Osteoblast (primary cell): ENCODE measurements at regions not wholly inside any gene's neighbourhood (a gene's known extent, or its start where the extent isn't known, plus 50 kb on each side); places are given as distances from the start of the nearest gene placed in this dataset.

Experiments
- DNase-seq: peaks from one replicate; pipeline ENCODE4 v3.0.0; 2011; ENCODE audit warnings: low spot score, mixed read lengths; ENCODE audit not compliant: insufficient read length; ENCODE audit errors: missing footprints
- H2AFZ ChIP-seq: 2 replicates; pipeline ENCODE4 v1.6.0; 2011; ENCODE audit warnings: mild to moderate bottlenecking, low read length
- H3K27ac ChIP-seq: 2 replicates; pipeline ENCODE4 v1.5.1; 2011; ENCODE audit warnings: mild to moderate bottlenecking, low read depth, low read length, moderate library complexity
- H3K27me3 ChIP-seq: 2 replicates; pipeline ENCODE4 v1.6.0; 2012; ENCODE audit warnings: mild to moderate bottlenecking, control low read depth, inconsistent platforms, low read length, moderate library complexity; ENCODE audit not compliant: insufficient read depth
- H3K36me3 ChIP-seq: 2 replicates; pipeline ENCODE4 v1.5.1; 2011; ENCODE audit warnings: mild to moderate bottlenecking, low read length, control low read depth, moderate library complexity; ENCODE audit not compliant: insufficient read depth
- H3K4me1 ChIP-seq: 2 replicates; pipeline ENCODE4 v1.5.1; 2011; ENCODE audit warnings: mild to moderate bottlenecking, low read length, control low read depth, moderate library complexity; ENCODE audit not compliant: insufficient read depth
- H3K4me2 ChIP-seq: 2 replicates; pipeline ENCODE4 v1.6.0; 2011; ENCODE audit warnings: mild to moderate bottlenecking, low read length; ENCODE audit not compliant: insufficient read depth
- H3K4me3 ChIP-seq: fragments of 200-600 bp; sonication (generic); 3 replicates; pipeline ENCODE4 v1.5.1; 2012; ENCODE audit warnings: mild to moderate bottlenecking, low read length, inconsistent platforms; ENCODE audit not compliant: insufficient read depth
- H3K79me2 ChIP-seq: 2 replicates; pipeline ENCODE4 v1.6.0; 2012; ENCODE audit warnings: mild to moderate bottlenecking, low read length, control low read depth, inconsistent platforms; ENCODE audit not compliant: insufficient read depth
- H3K9me3 ChIP-seq: 2 replicates; pipeline ENCODE4 v1.5.1; 2011; ENCODE audit warnings: low read depth, low read length, control low read depth
- H4K20me1 ChIP-seq: 2 replicates; pipeline ENCODE4 v1.6.0; 2012; ENCODE audit warnings: mild to moderate bottlenecking, low read length, control low read depth; ENCODE audit not compliant: insufficient read depth
- CTCF ChIP-seq: IDR thresholded peaks from 2 replicates; pipeline ENCODE4 v1.5.1; 2011; ENCODE audit warnings: mild to moderate bottlenecking, low read depth, low read length, moderate library complexity; ENCODE audit errors: extremely low read depth

- TF ChIP-seq CTCF = no peak
- DNase-seq = no peak
These were observed 99.1 kb upstream of the KCNA3 start for GRCh38 chr1:110773813-110774212.

GRCh38 chr1:110771245-110772022 is 96.7 kb upstream of the KCNA3 start:
- no peak for DNase-seq
- Histone ChIP-seq H3K4me2 (no peak overlapping the region), H3K36me3 (no peaks in the 10 kb centered on the region), H4K20me1 (no peaks in the 10 kb centered on the region), H3K4me1 (no peaks in the 10 kb centered on the region), H3K27me3 (no peaks in the 10 kb centered on the region), H2AFZ (no peak overlapping the region), H3K79me2 (no peaks in the 10 kb centered on the region), H3K9me3 (no peaks in the 10 kb centered on the region), H3K27ac (no peak overlapping the region), H3K4me3 (no peak overlapping the region)
- no peak for TF ChIP-seq CTCF

More at GRCh38 chr1:110773813-110774212, 99.1 kb upstream of the KCNA3 start:
- no peaks in the 10 kb centered on the region for H3K36me3 ChIP-seq
- H3K79me2 ChIP-seq = no peaks in the 10 kb centered on the region
- H3K4me1 ChIP-seq = no peaks in the 10 kb centered on the region
- H3K4me3 ChIP-seq = no peak overlapping the region
- no peaks in the 10 kb centered on the region for H3K27me3 ChIP-seq
- H3K27ac ChIP-seq = no peak overlapping the region
- no peaks in the 10 kb centered on the region for H3K9me3 ChIP-seq
- no peak overlapping the region for H2AFZ ChIP-seq
- no peaks in the 10 kb centered on the region for H4K20me1 ChIP-seq
- H3K4me2 ChIP-seq = no peak overlapping the region

GRCh38 chr1:110770832-110771231 is 96.1 kb upstream of the KCNA3 start:
- Histone ChIP-seq H3K36me3 (no peaks in the 10 kb centered on the region), H3K27ac (no peak overlapping the region), H3K4me2 (no peak overlapping the region), H3K27me3 (no peaks in the 10 kb centered on the region), H3K4me1 (no peaks in the 10 kb centered on the region), H2AFZ (no peak overlapping the region), H3K9me3 (no peaks in the 10 kb centered on the region), H4K20me1 (no peaks in the 10 kb centered on the region), H3K79me2 (no peaks in the 10 kb centered on the region), H3K4me3 (no peak overlapping the region)
- TF ChIP-seq CTCF = no peak
- DNase-seq = no peak

GRCh38 chr1:110768605-110769004 is 93.9 kb upstream of the KCNA3 start:
- TF ChIP-seq CTCF = no peak
- no peak for DNase-seq
- Histone ChIP-seq H4K20me1 (no peaks in the 10 kb centered on the region), H3K9me3 (no peaks in the 10 kb centered on the region), H3K27ac (no peak overlapping the region), H3K4me2 (no peak overlapping the region), H3K36me3 (no peaks in the 10 kb centered on the region), H3K79me2 (no peaks in the 10 kb centered on the region), H3K27me3 (no peaks in the 10 kb centered on the region), H3K4me1 (no peaks in the 10 kb centered on the region), H2AFZ (no peak overlapping the region), H3K4me3 (no peak overlapping the region)
